ENCODE measurements at regions not wholly inside any gene's neighbourhood (a gene's known extent, or its start where the extent isn't known, plus 50 kb on each side); places are given as distances from the start of the nearest gene placed in this dataset.

- no peak for TF ChIP-seq CTCF (IDR thresholded peaks at IDR 0.05; ENCODE audit: low read length)
- no peak for TF ChIP-seq EZH2phosphoT487 (IDR thresholded peaks at IDR 0.05; ENCODE audit: low read length)
- no peak for TF ChIP-seq EZH2 (optimal IDR thresholded peaks at IDR 0.05; ENCODE audit: low read depth, low read length)
These were observed 331.8 kb downstream of the DKK2 start for GRCh38 chr4:106704253-106704870.

All from MM.1S (cell line).